ENCODE measurements at regions not wholly inside any gene's neighbourhood (a gene's known extent, or its start where the extent isn't known, plus 50 kb on each side); places are given as distances from the start of the nearest gene placed in this dataset.
"Not testable (repeated sequence)": the region's sequence is repeated elsewhere in the genome, so short reads cannot be mapped to it uniquely, and the experiment has no call there.

DNA sequence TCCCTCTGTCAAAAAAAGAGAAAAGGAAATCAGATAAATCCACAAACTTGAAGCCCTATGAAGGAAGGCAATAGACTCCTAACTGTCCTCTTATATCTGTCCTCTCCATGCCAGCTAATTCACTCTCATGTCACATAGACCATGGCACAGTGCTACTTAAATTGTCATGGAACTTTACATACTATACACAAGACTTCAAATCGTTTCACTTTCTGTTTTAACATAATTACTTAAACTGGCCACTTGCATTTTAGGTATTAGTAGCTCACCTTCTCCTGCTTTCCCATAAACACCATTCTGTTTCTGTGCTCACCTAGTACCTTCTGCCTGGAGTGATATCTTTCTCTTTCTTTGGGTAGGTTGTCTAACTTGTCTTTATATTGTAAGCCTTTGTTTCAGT is 816.7 kb upstream of the KIF2B start:
- intact Hi-C loops (cut with DNase I): no loop called here
- DNase-seq (ENCODE audit: low spot score): no peak

DNA sequence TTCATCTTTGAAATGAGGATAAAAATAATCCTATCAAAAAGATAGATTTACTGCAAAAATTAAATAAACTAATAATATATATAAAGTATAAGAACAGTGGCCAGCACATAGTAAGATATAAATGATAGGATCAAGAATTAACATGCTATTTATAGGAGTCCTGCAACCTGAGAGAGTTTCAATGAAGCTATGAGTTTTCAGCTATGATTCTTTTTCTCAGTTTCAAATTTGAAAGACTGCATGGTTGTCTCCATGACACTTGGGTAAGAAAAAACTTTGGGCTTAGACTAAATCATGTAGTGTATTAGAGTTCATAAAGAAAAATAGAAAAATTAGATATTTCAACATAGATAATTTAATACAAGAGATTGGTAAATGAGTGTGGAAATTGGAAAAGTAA is 817.8 kb upstream of the KIF2B start:
- no peak for DNase-seq (ENCODE audit: low spot score)
- intact Hi-C loops (cut with DNase I): no loop called here

DNA sequence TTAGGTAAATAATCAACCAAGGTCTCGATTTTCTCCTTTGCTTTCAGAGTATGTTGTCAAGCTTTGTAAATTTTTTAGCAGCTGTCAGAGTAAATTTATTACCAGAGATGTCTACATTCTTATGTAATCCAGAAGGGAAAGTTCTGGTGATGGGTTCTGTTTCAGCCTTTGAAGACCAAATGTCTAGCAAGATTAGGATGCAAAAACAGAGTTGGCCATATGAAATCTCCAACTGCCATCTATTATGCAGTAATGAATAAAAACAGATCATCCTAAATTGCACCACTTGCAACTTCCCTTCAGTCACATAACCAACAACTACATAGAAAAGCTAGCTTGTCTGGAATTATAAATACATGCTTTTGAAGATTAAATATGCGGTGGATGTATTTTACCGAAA is 826.8 kb upstream of the KIF2B start:
- DNase-seq (ENCODE audit: low spot score): no peak
- intact Hi-C loops (cut with DNase I): no loop called here

DNA sequence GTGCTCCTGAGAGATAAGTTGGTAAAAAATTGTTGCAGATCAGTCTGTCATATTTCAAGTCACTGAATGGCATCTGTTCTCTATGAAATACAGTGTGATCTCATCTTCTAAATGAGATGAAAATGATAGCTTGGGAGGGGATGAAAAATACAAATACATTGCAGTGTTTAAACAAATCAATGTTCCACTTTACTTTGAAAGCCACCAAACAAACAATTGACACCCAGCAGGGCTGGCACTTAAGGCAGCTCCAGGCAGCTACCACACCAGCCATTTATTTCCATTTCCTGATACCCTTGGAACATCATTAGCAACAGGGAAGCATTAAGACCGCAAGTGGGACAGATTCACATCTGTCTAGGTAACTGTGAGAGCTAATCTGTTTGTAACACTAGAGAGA is 827.6 kb upstream of the KIF2B start:
- intact Hi-C loops (cut with DNase I): no loop called here
- no peak for DNase-seq (ENCODE audit: low spot score)

DNA sequence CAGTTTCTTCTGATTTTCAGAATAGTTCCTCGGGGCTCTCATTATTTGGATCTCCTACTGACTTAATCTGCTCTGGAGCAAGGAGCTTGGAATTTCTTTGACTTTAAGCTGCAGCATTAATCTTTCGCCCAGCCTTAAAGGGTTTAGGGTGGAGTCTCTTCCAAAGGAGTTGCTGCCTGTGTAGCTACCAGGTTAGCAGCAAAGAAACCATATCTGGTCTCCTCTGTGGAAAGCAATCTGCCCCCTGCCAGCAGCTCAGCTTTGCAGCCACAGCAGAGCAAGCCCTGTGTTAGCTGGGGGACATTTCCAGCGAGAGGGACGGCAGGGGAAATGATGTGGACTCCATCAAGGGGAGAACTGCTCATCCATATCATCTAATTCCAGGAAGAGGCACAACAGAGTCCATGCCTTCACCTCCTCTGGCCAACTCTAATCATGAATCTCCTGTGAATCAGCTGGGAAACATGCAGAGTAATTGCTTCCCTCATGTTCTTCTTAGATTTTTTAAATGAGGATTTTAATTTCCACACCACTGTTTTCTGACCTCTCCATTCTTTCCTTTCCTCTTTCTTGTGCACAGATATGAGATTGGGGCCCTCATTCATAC is 827.6 kb upstream of the CA10 start:
- intact Hi-C loops (cut with DNase I): no loop called here

DNA sequence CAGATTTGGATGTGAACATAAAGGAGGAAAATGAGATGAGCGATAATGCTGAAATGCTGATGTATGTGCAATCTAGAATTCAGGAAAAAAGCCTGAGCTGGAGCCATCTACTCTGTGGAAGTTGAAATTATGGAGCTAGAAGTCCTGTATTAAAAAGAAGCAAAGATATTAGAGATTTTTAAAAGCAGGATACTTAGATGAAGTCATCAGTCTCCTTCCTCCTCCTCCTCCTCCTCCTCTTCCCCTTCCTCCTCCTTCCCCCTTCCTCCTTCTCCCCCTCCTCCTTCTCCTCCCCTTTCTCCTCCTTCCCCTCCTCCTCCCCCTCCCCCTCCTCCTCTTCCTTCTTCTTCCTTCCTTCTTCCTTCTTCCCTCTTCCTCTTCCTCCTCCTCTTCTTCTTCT is 823.8 kb upstream of the CA10 start:
- intact Hi-C loops (cut with DNase I): no loop called here
- DNase-seq (ENCODE audit: low spot score): no peak

More for the DNA sequence above, 827.6 kb upstream of the CA10 start:
- DNase-seq (ENCODE audit: low spot score): no peak

DNA sequence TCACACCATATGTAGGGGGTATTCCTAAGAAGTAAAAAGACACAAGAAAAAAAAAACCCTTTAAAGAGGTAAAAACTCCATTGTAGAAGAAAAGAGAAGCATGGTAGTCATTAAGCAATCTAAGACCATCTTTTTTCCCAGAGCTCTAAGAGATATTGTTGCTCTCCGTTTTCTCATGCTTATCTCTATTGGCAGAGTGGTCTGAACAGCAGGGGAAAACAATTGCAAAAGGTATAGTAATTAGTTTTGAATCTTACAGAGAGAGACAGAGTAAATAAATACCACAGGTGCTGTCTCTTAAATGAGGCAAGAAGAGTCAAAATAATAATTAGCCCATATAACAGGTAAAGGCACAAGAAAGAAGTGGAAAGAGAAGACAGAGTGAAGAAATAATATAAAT is 821.4 kb upstream of the CA10 start:
- DNase-seq (ENCODE audit: low spot score): no peak
- intact Hi-C loops (cut with DNase I): no loop called here

DNA sequence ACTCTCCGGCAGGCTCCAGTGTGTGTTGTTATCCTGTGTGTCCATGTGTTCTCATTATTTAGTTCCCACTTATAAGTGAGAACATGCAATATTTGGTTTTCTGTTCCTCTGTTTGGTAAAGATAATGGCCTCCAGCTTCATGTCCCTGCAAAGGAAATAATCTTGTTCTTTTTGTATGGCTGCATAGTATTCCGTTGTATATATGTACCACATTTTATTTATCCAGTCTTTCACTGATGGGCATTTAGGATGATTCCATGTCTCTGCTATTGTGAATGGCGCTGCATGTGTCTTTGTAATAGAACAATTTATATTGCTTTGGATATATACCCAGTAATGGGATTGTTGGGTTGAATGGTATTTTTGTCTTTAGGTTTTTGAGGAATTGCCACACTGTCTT is 807.3 kb upstream of the CA10 start:
- DNase-seq (ENCODE audit: low spot score): no peak
- intact Hi-C loops (cut with DNase I): no loop called here

DNA sequence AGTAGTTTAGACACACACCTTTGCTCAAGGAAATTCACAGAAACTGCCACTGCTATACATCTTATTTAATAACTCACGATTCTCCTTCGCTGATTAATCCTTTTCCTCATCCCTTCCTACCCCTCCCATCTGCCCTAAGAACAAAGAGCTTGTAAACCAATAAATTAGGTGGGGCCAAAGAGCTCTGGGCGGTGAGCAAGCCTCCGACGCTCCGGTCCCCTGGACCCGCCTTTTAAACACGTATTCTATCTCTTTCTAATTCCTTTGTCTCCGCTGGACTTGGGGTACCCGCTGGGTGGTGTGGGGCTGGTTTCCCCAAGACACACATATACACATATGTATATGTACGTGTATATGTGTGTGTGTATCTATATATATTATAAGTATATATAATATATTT is 803.2 kb upstream of the CA10 start:
- intact Hi-C loops (cut with DNase I); DNase-seq (ENCODE audit: low spot score): not testable (repeated sequence)

DNA sequence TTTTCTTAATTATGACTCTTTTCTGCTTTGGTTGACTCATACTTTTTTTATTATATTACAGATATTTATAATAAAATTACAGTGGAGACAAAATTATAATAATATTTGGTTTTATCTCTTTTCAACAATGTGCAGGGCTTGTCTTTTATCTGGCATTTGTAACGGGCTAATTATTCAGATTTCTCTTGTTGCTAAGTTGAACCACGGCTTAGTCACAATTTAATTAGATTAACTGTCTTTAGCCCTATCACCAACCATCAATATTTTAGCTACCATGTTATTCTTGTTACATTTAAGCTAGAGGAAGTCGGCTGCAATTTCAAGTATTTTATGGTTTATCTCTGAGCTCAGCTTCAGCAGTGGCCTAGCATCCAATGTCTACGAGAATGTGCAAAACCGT is 798.9 kb upstream of the CA10 start:
- intact Hi-C loops (cut with DNase I): no loop called here

DNA sequence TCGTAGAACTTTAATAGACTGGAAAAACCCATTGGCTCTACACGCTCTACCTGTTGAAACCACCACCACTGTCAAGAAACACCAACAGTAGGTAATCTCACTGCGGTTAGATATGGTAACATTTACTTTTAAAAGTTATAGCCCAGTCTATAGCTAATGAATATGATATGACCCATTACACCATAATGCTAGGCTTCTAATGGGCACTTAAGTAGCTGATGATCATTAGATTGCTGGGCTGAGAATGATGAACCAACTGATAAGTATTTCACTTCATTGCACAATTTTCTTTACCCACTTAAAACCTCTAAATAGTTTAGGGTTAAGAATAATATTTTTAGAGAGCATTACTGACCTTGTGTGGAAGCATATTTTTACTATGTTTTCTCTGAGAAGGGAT is 788.9 kb upstream of the CA10 start:
- intact Hi-C loops (cut with DNase I): no loop called here
- DNase-seq (ENCODE audit: low spot score): no peak

More for the DNA sequence above, 798.9 kb upstream of the CA10 start:
- DNase-seq (ENCODE audit: low spot score): no peak

DNA sequence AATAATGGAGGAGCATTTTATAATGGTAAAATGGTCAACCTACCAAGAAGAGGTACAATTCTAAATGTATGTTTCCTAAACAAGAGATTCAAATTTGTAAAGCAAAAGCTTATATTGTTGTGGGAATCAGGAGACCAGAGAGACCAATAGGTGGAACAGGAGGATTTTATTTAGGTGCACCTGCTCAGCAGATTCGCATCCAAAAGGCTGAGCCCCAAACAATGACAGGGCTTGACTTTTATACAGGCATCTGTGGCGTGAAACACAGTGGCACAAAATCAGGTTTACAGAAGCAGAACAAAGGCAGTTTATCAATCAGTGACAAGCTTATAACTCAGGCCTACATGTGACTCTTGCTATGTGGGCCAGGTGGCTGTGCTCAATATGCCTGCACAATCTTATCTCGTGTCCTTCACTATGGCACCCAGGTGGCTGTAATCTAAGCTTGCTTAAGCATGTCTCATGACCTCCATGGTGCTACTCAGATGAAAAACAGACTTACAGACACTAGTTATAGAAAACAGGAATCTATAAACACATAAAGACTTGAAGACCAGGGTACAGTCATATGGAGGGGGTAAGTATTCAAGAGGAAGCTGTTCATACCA is 780.2 kb upstream of the CA10 start:
- DNase-seq (ENCODE audit: low spot score): no peak
- intact Hi-C loops (cut with DNase I): no loop called here

DNA sequence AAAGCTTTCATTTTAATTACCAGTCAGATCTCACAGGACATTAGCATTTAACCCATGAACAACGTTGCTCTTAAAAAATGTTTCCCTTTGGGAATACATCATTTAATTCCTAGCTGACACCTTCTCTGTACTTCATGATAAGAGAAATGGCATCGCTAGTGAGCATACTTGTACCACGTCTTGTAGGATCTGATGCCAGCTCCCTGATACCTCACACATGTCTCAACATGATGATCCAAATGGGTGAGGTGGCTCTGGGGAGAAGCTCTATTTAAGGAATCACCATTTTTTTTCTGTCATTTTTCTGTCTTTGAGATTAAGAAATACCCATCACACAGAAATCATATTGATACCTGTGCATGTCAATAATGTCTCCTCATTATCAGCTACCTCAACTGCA is 772.1 kb upstream of the CA10 start:
- no peak for DNase-seq (ENCODE audit: low spot score)
- intact Hi-C loops (cut with DNase I): no loop called here

DNA sequence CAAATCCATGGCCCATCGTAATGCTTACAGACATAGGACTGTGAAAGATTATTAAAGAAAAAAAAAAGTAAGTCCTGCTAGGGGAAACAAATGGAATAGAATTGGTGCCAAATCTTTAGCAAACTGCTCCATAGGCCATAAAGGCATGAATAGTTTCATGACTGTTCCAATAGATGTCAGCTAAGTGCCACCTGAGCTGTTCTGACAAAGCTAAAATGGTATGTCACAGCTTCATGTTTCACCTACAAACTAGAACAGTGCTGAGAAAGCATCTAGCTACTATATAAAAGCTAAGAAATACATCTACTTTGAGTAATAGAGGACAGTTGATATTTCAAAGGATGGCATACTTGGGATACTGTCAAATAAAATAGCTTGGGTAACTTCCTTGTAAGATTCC is 771.6 kb upstream of the CA10 start:
- intact Hi-C loops (cut with DNase I): no loop called here
- no peak for DNase-seq (ENCODE audit: low spot score)

DNA sequence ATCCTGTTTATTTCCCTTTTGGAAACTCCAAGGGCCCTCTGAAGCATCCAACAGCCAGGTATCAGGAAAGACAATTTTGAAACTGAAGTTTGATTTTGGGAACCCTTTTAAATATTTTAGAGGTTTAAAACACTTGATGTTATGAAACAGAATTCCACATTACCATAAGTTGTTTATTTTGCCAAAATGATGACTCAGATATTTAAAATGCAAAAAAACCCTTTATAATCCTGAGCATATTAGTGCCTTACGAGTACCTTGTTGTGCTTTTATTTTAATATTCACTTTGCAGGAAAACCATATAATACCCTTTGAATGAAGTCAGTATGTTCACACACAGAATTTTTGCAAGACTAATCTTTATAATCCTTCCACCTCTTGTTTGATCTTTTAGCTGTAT is 765.1 kb upstream of the CA10 start:
- intact Hi-C loops (cut with DNase I): no loop called here
- no peak for DNase-seq (ENCODE audit: low spot score)

DNA sequence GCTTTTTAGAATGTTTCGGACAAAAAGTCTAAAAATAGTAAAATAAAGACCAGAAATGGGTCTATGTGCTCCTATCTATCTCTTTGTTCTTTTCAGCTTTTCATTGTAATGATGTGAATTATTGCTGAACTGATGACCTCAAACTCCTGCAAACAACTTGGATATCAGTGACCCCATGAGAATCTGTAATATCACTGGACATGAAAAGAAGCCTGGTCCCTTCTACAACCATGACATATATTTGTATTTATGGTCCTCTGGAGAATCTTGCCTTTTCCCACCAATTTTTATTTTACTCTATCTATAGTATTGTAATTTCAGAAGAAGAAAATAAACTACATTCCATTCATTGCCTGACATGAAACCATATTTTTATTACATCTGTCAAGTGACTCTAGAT is 740.7 kb upstream of the CA10 start:
- intact Hi-C loops (cut with DNase I): no loop called here
- no peak for DNase-seq (ENCODE audit: low spot score)

DNA sequence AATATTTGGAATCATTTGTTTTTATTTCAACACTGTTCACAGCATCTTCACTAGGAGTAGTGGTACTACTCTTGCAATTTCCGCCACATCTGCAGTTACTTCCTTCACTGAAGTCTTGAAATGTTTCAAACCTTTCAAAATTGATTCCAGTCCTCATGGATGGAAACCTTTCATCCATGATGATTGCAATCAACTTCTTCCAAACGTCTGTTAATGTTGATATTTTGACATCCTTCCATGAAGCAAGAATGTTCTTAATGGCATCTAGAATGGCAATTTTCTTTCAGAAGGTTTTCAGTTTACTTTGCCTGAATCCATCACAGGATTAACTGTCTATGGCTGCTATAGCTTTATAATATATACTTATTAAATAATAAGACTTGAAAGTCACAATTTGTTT is 736.8 kb upstream of the CA10 start:
- intact Hi-C loops (cut with DNase I): no loop called here

DNA sequence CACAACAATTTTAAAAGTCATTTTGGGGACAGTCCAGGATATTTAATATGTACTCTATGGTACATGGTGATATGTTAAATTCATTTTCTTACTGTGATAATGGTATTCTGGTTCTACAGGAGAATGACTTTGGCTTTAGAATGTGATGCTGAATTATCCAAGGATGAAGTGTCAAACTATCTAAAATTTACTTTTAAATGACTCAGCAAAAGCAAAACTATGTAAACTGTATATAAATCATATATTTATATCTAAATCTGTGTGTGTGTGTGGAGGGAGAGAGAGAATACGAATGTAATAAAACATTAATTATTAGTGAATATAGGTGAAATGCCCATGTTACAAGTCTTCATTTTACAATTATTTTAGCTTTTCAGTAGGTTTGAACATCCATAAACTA is 733.8 kb upstream of the CA10 start:
- no peak for DNase-seq (ENCODE audit: low spot score)
- intact Hi-C loops (cut with DNase I): no loop called here

More for the DNA sequence above, 736.8 kb upstream of the CA10 start:
- no peak for DNase-seq (ENCODE audit: low spot score)

DNA sequence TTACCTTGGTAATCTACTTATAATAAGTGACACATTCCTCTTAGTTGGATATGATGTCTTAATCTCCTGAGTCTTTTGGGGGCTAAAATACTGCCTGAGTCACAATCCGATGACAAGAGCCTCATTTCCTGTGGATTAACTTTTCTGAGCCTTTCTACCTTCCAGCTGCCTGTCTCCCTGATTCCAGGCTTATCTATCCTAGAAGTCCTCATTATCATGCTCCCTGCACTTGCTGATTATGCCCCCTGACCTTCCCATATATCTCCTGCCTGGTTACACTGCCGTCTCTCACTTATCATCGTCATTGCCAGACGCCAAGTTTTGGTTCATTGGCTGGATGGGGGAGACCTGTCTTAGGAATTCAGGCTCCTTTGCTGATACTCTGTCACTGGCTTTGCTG is 727.4 kb upstream of the CA10 start:
- no peak for DNase-seq (ENCODE audit: low spot score)

DNA sequence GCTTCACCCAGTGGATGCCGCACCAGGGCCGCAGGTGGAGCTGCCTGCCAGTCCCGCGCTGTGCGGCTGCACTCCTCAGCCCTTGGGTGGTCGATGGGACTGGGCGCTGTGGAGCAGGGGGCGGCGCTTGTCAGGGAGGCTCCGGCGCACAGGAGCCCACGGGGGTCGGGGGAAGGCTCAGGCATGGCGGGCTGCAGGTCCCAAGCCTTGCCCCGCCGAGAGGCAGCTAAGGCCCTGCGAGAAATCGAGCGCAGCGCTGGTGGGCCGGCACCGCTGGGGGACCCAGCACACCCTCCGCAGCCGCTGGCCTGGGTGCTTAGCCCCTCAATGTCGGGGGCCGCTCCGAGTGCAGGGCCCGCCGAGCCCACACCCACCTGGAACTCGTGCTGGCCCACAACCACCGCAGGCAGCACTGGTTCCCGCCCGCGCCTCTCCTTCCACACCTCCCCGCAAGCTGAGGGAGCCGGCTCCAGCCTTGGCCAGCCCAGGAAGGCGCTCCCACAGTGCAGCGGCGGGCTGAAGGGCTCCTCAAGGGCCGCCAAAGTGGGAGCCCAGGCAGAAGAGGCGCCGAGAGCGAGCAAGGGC is 725.5 kb upstream of the CA10 start:
- peak; percentile 67 for DNase-seq (ENCODE audit: low spot score)
- intact Hi-C loops (cut with DNase I): not testable (repeated sequence)

More for the DNA sequence above, 727.4 kb upstream of the CA10 start:
- intact Hi-C loops (cut with DNase I): no loop called here

DNA sequence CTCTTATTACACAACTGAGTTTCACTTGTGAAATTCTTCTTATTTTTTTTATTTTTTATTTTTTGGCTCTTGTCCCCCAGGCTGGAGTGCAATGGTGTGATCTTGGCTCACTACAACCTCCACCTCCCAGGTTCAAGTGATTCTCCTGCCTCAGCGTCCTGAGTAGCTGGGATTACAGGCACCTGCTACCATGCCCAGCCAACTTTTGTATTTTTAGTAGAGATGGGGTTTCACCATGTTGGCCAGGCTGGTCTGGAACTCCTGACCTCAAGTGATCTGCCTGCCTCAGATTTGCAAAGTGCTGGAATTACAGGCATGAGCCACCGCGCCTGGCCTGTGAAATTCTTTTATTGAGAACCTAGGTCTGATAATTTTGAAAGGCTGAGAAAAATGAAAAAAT is 688.3 kb upstream of the CA10 start:
- DNase-seq (ENCODE audit: low spot score); intact Hi-C loops (cut with DNase I): not testable (repeated sequence)
